ENCODE measurements at regions not wholly inside any gene's neighbourhood (a gene's known extent, or its start where the extent isn't known, plus 50 kb on each side); places are given as distances from the start of the nearest gene placed in this dataset.
"Not testable (repeated sequence)": the region's sequence is repeated elsewhere in the genome, so short reads cannot be mapped to it uniquely, and the experiment has no call there.

DNA sequence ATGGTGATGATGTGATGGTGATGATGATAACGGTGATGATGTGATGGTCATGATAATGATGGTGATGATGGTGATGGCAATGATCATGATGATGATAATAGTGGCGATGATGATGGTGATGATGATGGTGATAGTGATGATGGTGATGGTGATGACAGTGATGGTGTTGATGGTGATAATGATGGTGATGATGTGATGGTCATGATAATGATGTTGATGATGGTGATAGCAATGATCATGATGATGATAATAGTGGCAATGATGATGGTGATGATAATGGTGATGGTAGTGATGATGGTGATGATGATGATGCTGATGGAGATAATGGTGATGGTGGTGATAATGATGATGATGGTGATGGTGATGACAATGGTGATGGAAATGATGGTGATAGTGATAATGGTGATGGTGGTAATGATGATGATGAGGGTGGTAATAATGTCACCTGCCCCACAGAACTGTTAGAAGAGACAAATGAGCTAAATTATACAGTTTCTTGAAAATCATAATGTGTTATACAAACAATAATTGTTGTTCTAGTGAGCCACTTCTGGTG is 289.9 kb downstream of the ASMT start:
- no peak overlapping the region for H3K4me3 Mint-ChIP-seq
- H3K36me3 Mint-ChIP-seq, result 0 out of 2 replicates have a peak, but pooled peaks cover 3% of the 10 kb centered on the region
- no peak for TF ChIP-seq NFYB (CRISPR knock-in tag; conservative IDR thresholded peaks at IDR 0.05; ENCODE audit: low read depth)
- TF ChIP-seq, protein P1, sequence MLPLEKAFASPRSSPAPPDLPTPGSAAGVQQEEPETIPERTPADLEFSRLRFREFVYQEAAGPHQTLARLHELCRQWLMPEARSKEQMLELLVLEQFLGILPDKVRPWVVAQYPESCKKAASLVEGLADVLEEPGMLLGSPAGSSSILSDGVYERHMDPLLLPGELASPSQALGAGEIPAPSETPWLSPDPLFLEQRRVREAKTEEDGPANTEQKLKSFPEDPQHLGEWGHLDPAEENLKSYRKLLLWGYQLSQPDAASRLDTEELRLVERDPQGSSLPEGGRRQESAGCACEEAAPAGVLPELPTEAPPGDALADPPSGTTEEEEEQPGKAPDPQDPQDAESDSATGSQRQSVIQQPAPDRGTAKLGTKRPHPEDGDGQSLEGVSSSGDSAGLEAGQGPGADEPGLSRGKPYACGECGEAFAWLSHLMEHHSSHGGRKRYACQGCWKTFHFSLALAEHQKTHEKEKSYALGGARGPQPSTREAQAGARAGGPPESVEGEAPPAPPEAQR (CRISPR knock-in tag; IDR thresholded peaks at IDR 0.05), result no peak
- TF ChIP-seq, protein P2, sequence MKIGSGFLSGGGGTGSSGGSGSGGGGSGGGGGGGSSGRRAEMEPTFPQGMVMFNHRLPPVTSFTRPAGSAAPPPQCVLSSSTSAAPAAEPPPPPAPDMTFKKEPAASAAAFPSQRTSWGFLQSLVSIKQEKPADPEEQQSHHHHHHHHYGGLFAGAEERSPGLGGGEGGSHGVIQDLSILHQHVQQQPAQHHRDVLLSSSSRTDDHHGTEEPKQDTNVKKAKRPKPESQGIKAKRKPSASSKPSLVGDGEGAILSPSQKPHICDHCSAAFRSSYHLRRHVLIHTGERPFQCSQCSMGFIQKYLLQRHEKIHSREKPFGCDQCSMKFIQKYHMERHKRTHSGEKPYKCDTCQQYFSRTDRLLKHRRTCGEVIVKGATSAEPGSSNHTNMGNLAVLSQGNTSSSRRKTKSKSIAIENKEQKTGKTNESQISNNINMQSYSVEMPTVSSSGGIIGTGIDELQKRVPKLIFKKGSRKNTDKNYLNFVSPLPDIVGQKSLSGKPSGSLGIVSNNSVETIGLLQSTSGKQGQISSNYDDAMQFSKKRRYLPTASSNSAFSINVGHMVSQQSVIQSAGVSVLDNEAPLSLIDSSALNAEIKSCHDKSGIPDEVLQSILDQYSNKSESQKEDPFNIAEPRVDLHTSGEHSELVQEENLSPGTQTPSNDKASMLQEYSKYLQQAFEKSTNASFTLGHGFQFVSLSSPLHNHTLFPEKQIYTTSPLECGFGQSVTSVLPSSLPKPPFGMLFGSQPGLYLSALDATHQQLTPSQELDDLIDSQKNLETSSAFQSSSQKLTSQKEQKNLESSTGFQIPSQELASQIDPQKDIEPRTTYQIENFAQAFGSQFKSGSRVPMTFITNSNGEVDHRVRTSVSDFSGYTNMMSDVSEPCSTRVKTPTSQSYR (CRISPR knock-in tag; IDR thresholded peaks at IDR 0.05), result no peak
- TF ChIP-seq, protein P3, sequence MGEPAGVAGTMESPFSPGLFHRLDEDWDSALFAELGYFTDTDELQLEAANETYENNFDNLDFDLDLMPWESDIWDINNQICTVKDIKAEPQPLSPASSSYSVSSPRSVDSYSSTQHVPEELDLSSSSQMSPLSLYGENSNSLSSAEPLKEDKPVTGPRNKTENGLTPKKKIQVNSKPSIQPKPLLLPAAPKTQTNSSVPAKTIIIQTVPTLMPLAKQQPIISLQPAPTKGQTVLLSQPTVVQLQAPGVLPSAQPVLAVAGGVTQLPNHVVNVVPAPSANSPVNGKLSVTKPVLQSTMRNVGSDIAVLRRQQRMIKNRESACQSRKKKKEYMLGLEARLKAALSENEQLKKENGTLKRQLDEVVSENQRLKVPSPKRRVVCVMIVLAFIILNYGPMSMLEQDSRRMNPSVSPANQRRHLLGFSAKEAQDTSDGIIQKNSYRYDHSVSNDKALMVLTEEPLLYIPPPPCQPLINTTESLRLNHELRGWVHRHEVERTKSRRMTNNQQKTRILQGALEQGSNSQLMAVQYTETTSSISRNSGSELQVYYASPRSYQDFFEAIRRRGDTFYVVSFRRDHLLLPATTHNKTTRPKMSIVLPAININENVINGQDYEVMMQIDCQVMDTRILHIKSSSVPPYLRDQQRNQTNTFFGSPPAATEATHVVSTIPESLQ (CRISPR knock-in tag; IDR thresholded peaks at IDR 0.05), result no peak
- TF ChIP-seq, protein P4, sequence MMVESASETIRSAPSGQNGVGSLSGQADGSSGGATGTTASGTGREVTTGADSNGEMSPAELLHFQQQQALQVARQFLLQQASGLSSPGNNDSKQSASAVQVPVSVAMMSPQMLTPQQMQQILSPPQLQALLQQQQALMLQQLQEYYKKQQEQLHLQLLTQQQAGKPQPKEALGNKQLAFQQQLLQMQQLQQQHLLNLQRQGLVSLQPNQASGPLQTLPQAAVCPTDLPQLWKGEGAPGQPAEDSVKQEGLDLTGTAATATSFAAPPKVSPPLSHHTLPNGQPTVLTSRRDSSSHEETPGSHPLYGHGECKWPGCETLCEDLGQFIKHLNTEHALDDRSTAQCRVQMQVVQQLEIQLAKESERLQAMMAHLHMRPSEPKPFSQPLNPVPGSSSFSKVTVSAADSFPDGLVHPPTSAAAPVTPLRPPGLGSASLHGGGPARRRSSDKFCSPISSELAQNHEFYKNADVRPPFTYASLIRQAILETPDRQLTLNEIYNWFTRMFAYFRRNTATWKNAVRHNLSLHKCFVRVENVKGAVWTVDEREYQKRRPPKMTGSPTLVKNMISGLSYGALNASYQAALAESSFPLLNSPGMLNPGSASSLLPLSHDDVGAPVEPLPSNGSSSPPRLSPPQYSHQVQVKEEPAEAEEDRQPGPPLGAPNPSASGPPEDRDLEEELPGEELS (CRISPR knock-in tag; IDR thresholded peaks at IDR 0.05), result no peak
- no peak for TF ChIP-seq EMX1 (CRISPR knock-in tag; IDR thresholded peaks at IDR 0.05)
- no peak for DNase-seq (ENCODE audit: low spot score)
- no peak overlapping the region for H3K27ac Mint-ChIP-seq
- no peak for ATAC-seq
- H3K27me3 Mint-ChIP-seq (ENCODE audit: low read depth), result peaks cover 4% of the 10 kb centered on the region; the same call in 1 of the 2 replicates
- CTCF ChIA-PET, result no interaction called here
- peaks cover 11% of the 10 kb centered on the region for H3K9me3 Mint-ChIP-seq
- POLR2A ChIA-PET, result no interaction called here
- peaks cover 9% of the 10 kb centered on the region for H3K4me1 Mint-ChIP-seq

DNA sequence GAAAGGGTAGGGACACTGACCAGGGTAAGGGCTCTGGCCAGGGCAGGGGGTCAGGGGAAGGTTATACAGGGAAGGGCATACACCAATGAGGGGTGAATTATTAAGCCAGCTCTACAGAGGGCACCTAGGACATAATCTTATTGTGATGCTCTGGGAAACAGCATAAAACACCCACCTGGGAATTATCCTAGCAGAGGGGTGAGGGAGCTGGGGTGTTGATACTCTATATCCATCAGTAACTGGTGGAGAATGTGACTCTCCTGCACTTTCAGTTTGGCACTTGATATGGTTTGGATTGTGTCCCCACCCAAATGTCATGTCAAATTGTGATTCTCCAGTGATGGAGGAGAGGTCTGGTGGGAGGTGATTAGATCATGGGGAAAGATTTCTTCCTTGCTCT is 291.2 kb downstream of the ASMT start:
- Mint-ChIP-seq H3K9me3 (peaks cover 6% of the 10 kb centered on the region), H3K4me3 (no peak overlapping the region), H3K4me1 (peaks cover 12% of the 10 kb centered on the region), H3K36me3 (no peaks in the 10 kb centered on the region), H3K27ac (no peak overlapping the region), H3K27me3 (ENCODE audit: low read depth) (peaks cover 6% of the 10 kb centered on the region; the same call in 1 of the 2 replicates)
- POLR2A ChIA-PET, result no interaction called here
- ATAC-seq (no peak), DNase-seq (ENCODE audit: low spot score) (no peak)
- TF ChIP-seq ATF1 (CRISPR knock-in tag; IDR thresholded peaks at IDR 0.05), result no peak
- CTCF ChIA-PET, result no interaction called here

DNA sequence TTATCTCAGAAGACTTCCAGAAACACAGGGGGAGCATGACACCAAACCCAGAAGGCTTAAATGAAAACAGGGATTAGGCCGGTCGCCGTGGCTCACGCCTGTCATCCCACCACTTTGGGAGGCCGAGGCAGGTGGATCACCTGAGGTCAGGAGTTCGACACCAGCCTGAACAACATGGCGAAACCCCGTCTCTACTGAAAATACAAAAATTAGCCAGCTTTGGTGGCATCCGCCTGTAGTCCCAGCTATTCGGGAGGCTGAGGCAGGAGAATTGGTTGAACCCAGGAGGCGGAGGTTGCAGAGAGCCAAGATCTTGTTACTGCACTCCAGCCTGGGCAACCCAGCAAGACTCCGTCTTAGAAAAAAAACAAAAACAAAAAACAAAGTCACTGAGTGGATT is 294.1 kb downstream of the ASMT start:
- POLR2A ChIA-PET; ATAC-seq; H3K27ac Mint-ChIP-seq; DNase-seq (ENCODE audit: low spot score); H3K9me3 Mint-ChIP-seq; H3K4me1 Mint-ChIP-seq; CTCF ChIA-PET; H3K36me3 Mint-ChIP-seq; H3K4me3 Mint-ChIP-seq; H3K27me3 Mint-ChIP-seq (ENCODE audit: low read depth): not testable (repeated sequence)

DNA sequence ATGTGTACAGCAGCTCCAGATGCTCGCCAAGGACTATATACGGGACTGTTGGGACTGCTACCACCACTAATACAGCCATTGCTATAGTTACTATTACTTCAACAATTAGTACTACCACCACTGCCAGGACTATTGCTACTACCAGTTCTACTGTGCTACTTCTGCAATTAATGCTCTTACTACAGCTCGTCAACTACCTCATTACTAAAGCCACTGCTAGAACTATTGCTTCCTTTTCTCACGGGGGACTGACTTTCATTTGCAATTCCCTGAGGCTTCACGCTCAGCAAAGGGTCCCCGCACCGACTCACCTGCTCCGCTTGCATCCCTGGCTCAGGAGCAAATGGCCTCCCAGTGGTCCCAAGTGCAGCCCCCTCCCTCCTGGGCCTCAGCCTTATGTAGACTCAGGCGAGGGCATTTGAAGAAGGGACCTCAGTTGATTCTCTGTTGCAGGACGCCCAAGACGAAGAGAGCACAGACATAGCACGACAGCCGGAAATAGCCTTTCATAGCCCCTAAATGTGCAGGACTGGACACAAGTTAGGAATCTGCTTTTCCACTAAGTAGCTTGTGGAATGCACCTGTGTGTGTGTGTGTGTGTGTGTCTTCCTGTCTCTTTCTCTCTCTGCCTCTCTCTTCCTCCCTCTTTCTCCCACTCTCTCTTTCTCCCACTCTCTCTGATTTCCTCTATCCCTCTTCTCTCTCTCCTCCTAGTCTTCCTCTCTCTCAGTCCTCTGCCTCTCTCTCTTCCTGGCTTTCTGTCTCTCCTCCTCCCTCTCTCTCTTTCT is 294.8 kb downstream of the ASMT start:
- POLR2A ChIA-PET, result no interaction called here
- no peak overlapping the region for H3K4me3 Mint-ChIP-seq
- DNase-seq (ENCODE audit: low spot score) (no peak), ATAC-seq (peak; percentile 43)
- no peak overlapping the region for H3K27ac Mint-ChIP-seq
- peaks cover 6% of the 10 kb centered on the region for H3K9me3 Mint-ChIP-seq
- peaks cover 9% of the 10 kb centered on the region for H3K27me3 Mint-ChIP-seq (ENCODE audit: low read depth)
- H3K4me1 Mint-ChIP-seq, result peaks cover 10% of the 10 kb centered on the region
- CTCF ChIA-PET, result no interaction called here
- H3K36me3 Mint-ChIP-seq, result no peaks in the 10 kb centered on the region
- TF ChIP-seq, protein P5, sequence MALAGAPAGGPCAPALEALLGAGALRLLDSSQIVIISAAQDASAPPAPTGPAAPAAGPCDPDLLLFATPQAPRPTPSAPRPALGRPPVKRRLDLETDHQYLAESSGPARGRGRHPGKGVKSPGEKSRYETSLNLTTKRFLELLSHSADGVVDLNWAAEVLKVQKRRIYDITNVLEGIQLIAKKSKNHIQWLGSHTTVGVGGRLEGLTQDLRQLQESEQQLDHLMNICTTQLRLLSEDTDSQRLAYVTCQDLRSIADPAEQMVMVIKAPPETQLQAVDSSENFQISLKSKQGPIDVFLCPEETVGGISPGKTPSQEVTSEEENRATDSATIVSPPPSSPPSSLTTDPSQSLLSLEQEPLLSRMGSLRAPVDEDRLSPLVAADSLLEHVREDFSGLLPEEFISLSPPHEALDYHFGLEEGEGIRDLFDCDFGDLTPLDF (CRISPR knock-in tag; IDR thresholded peaks at IDR 0.05), result no peak
- TF ChIP-seq, protein P6, sequence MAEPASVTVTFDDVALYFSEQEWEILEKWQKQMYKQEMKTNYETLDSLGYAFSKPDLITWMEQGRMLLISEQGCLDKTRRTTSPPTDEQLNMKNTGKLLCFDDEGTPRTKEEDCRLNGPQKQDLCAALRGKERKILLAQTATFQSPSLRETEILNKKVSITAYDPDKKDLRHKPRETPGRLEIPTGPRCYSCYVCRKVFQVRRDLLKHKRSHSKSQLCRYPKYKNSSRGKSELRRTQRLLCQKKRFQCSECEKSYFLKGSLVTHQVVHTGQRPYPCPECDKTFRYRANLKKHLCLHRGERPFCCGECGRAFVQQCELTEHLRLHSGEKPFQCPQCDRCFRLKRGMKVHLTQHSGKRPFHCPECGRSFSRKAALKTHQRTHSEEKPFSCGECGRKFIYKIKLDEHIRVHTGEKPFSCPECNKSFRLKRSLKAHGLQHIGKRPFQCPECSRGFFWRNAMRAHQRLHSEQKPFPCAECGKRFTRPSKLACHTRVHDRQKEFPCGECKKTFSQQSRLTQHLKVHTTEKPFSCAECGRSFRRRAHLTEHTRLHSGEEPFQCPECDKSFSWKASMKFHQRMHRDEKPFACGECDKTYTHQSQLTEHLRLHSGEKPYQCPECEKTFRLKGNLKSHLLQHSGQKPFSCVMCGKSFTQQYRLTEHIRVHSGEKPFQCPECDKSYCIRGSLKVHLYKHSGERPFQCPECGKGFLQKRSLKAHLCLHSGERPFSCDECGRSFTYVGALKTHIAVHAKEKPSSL (CRISPR knock-in tag; conservative IDR thresholded peaks at IDR 0.05), result no peak
- TF ChIP-seq, protein P7, sequence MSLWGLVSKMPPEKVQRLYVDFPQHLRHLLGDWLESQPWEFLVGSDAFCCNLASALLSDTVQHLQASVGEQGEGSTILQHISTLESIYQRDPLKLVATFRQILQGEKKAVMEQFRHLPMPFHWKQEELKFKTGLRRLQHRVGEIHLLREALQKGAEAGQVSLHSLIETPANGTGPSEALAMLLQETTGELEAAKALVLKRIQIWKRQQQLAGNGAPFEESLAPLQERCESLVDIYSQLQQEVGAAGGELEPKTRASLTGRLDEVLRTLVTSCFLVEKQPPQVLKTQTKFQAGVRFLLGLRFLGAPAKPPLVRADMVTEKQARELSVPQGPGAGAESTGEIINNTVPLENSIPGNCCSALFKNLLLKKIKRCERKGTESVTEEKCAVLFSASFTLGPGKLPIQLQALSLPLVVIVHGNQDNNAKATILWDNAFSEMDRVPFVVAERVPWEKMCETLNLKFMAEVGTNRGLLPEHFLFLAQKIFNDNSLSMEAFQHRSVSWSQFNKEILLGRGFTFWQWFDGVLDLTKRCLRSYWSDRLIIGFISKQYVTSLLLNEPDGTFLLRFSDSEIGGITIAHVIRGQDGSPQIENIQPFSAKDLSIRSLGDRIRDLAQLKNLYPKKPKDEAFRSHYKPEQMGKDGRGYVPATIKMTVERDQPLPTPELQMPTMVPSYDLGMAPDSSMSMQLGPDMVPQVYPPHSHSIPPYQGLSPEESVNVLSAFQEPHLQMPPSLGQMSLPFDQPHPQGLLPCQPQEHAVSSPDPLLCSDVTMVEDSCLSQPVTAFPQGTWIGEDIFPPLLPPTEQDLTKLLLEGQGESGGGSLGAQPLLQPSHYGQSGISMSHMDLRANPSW (CRISPR knock-in tag; conservative IDR thresholded peaks at IDR 0.05; ENCODE audit: low read depth), result no peak
- TF ChIP-seq KAT7 (CRISPR knock-in tag; IDR thresholded peaks at IDR 0.05; ENCODE audit: borderline replicate concordance), result no peak
- no peak for TF ChIP-seq ATF1 (CRISPR knock-in tag; IDR thresholded peaks at IDR 0.05)
